ENCODE measurements at regions not wholly inside any gene's neighbourhood (a gene's known extent, or its start where the extent isn't known, plus 50 kb on each side); places are given as distances from the start of the nearest gene placed in this dataset.

- H3K9me3 ChIP-seq, result no peaks in the 10 kb centered on the region
- H3K27me3 ChIP-seq, result no peaks in the 10 kb centered on the region
- intact Hi-C loops (cut with DNase I; ENCODE audit: low total_unique reads), result no loop called here
- DNase-seq, result no peak
- no peaks in the 10 kb centered on the region for H3K4me1 ChIP-seq
- no peak overlapping the region for H3K27ac ChIP-seq
- H3K36me3 ChIP-seq, result no peaks in the 10 kb centered on the region
- H3K4me3 ChIP-seq, result no peak overlapping the region
- TF ChIP-seq CTCF (IDR thresholded peaks at IDR 0.05) (no peak), POLR2A (IDR thresholded peaks at IDR 0.05) (no peak)
Measured at GRCh38 chr11:37914859-37915258, 1316.8 kb upstream of the RAG2 start.

- DNase-seq, result no peak
- TF ChIP-seq CTCF (IDR thresholded peaks at IDR 0.05) (no peak), POLR2A (IDR thresholded peaks at IDR 0.05) (no peak)
- no peaks in the 10 kb centered on the region for H3K36me3 ChIP-seq
- no peaks in the 10 kb centered on the region for H3K27me3 ChIP-seq
- H3K4me1 ChIP-seq, result no peaks in the 10 kb centered on the region
- no peak overlapping the region for H3K4me3 ChIP-seq
- H3K27ac ChIP-seq, result no peak overlapping the region
- intact Hi-C loops (cut with DNase I; ENCODE audit: low total_unique reads), result no loop called here
- no peaks in the 10 kb centered on the region for H3K9me3 ChIP-seq
Measured at GRCh38 chr11:37908219-37908548, 1310.1 kb upstream of the RAG2 start.

- no peak overlapping the region for H3K4me3 ChIP-seq
- no peak overlapping the region for H3K27ac ChIP-seq
- H3K27me3 ChIP-seq, result no peaks in the 10 kb centered on the region
- H3K36me3 ChIP-seq, result no peaks in the 10 kb centered on the region
- no peak for DNase-seq
- TF ChIP-seq CTCF (IDR thresholded peaks at IDR 0.05), result no peak
- TF ChIP-seq POLR2A (IDR thresholded peaks at IDR 0.05), result no peak
- no peaks in the 10 kb centered on the region for H3K9me3 ChIP-seq
- intact Hi-C loops (cut with DNase I; ENCODE audit: low total_unique reads), result no loop called here
- H3K4me1 ChIP-seq, result no peaks in the 10 kb centered on the region
Measured at GRCh38 chr11:37907436-37908218, 1309.6 kb upstream of the RAG2 start.

- TF ChIP-seq CTCF (IDR thresholded peaks at IDR 0.05) (no peak), POLR2A (IDR thresholded peaks at IDR 0.05) (no peak)
- Histone ChIP-seq H3K4me3 (no peak overlapping the region), H3K9me3 (no peaks in the 10 kb centered on the region), H3K4me1 (no peaks in the 10 kb centered on the region), H3K27ac (no peak overlapping the region), H3K27me3 (no peaks in the 10 kb centered on the region), H3K36me3 (no peaks in the 10 kb centered on the region)
- DNase-seq, result no peak
- intact Hi-C loops (cut with DNase I; ENCODE audit: low total_unique reads), result no loop called here
Measured at GRCh38 chr11:37905707-37906417, 1307.8 kb upstream of the RAG2 start.

- H3K9me3 ChIP-seq, result no peaks in the 10 kb centered on the region
- no peak for DNase-seq
- H3K27me3 ChIP-seq, result no peaks in the 10 kb centered on the region
- no peak overlapping the region for H3K27ac ChIP-seq
- H3K4me3 ChIP-seq, result no peak overlapping the region
- intact Hi-C loops (cut with DNase I; ENCODE audit: low total_unique reads), result no loop called here
- no peaks in the 10 kb centered on the region for H3K4me1 ChIP-seq
- no peak for TF ChIP-seq CTCF (IDR thresholded peaks at IDR 0.05)
- TF ChIP-seq POLR2A (IDR thresholded peaks at IDR 0.05), result no peak
- H3K36me3 ChIP-seq, result no peaks in the 10 kb centered on the region
Measured at GRCh38 chr11:37896016-37896415, 1298.0 kb upstream of the RAG2 start.

All from uterus (tissue), 3 donors.